GM04504 (cell line): ENCODE measurements at regions not wholly inside any gene's neighbourhood (a gene's known extent, or its start where the extent isn't known, plus 50 kb on each side); places are given as distances from the start of the nearest gene placed in this dataset.
"Not testable (repeated sequence)": the region's sequence is repeated elsewhere in the genome, so short reads cannot be mapped to it uniquely, and the experiment has no call there.

Source experiments
- DNase-seq: peaks from one replicate; pipeline ENCODE4 v3.0.0-alpha.2; 2012; ENCODE audit warnings: low read depth

DNA sequence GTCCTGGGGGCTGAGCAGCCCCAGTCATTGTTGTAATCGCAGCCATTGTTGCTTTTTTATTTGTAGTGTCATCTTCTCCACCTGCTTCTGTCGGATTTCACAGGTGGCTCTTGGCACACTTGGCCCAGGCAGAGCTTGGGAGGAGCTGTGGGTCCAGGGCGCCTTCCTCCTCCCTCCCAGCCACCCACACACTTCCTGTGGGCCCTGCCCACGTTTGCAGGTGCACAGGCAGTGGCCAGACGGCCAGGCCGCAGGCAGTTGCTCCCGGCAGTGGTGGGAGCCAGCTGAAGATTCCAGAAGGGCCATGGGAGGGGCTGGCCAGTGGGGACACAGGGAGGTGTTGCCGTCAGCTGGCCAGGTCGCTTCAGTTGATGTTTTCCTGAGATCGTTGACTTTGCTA lies 1191.9 kb downstream of the BRD1 start:
- no peak for DNase-seq

DNA sequence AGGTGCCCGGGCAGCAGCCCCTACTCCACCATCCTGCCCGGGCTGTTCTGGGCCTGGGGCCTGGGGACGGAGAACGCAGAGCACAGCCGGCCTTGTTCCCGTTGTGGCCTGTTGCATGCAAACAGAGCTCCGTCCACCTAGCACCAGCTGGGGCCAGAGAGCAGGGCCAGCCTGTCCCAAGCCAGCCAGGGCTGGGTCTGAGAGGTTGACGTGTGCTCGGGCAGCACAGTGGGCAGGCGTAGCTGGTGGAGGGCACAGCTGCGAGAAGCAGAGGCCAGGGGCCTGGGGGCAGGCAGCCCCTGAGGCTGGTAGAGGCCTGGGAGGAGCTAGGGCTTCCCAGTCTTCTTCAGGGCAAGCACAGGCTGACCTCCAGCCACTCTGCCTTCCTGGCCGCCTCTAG lies 1192.6 kb downstream of the BRD1 start:
- DNase-seq, result no peak

- DNase-seq, result no peak
These were observed 1193.5 kb downstream of the BRD1 start for GRCh38 chr22:48633996-48634836.

GRCh38 chr22:48632646-48633246 lies 1194.9 kb downstream of the BRD1 start:
- no peak for DNase-seq

GRCh38 chr22:48631288-48631863 lies 1196.3 kb downstream of the BRD1 start:
- DNase-seq, result no peak

DNA sequence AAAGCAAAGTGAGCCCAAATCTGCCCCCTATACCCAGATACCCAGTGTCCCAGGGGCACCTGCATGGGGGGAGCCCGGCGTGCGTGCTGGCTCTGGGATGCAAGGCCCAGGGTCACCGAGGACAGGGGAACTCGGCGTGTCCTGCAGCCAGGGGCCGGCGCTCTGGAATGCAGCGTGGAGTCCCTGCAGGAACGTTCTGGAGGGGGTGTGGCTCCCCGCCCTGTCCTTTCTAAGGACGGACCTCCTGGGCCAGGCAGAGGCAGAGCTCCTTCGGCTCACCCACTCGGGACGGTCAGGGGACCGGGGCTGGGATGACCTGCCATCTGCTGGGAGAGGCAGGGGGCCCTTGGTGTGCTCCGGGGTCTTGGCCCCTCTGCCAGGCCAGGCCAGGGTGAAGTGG lies 1196.8 kb downstream of the BRD1 start:
- no peak for DNase-seq

GRCh38 chr22:48630433-48630754 lies 1197.3 kb downstream of the BRD1 start:
- DNase-seq, result no peak

DNA sequence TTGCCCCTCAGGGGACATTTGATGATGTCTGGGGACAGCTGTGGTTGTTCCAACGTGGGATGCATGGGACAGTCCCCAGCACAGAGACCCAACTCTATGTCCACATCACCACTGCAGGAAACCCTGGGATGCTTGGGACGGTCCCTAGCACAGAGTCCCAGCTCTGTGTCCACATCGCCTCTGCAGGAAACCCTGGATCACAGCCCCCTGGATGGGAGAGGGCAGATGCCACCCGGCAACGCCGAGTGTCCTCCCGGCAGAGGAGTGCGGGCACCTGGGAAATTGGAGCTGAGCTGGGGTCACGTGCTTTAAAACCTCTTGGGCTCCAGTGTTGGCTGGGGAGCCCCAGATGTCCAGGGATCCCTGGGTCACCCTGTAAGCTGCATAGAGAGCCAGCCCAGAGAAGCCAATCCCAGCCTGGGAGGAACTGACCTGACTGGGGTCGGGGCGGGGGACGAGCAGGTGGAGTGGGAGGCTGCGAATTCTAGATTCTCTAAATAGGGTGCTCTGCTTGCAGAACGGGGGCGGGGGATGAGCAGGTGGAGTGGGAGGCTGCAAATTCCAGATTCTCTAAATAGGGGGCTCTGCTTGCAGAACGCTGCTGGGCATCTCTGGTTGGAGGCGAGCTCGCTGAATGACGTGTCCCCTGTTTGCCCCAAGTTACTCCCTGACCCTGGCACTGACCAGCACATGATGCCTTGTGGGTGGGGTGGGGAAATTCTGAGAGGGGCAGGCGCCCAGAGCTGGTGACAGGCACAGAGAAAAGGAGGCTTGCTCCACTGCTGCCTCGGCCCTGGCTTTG lies 1197.8 kb downstream of the BRD1 start:
- DNase-seq, result no peak

GRCh38 chr22:48628891-48629543 lies 1198.7 kb downstream of the BRD1 start:
- no peak for DNase-seq

DNA sequence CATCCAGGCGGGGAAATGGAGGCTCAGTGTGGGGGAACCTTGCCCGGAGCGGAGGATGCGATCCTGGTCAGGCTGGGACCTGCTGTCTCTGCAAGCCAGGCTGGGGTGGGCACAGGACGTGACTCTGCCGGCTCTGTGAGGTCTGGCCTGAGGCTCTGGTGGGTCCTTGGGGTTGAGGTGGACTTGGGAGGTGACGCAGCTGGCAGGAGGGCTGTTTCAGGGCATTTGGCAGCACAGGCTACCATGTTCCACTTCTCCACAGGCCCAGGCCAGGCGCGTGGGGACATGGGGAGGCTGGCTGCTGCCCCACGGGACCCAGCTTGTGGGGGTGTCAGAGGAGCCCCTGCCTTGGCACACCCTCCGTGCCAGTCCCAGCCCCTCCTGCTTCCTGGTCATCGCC lies 1199.7 kb downstream of the BRD1 start:
- no peak for DNase-seq

- peak; percentile 43 for DNase-seq
These were observed 1200.5 kb downstream of the BRD1 start for GRCh38 chr22:48627203-48627602.

GRCh38 chr22:48624401-48624800 lies 1203.3 kb downstream of the BRD1 start:
- no peak for DNase-seq

- DNase-seq, result no peak
These were observed 1204.7 kb downstream of the BRD1 start for GRCh38 chr22:48622891-48623545.

- DNase-seq, result no peak
These were observed 1206.6 kb downstream of the BRD1 start for GRCh38 chr22:48621085-48621484.

DNA sequence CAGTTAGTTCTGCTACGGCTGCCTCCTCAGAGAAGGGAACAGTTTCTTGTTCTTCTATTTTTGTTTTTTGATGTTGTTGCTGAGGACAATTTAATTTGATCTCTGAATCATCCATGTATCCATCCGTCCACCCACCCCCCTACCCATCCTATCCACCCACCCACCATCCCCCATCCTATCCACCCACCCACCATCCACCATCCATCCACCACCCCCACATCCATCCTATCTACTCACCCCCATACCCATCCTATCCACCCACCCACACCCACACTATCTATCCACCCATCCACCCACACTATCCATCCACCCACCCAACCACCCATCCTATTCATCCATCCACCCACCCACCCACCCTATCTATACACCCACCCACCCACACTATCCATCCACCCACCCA lies 1207.2 kb downstream of the BRD1 start:
- not testable (repeated sequence) for DNase-seq

- DNase-seq, result no peak
These were observed 1208.0 kb downstream of the BRD1 start for GRCh38 chr22:48619721-48620120.

- no peak for DNase-seq
These were observed 1209.3 kb downstream of the BRD1 start for GRCh38 chr22:48618326-48618725.

- no peak for DNase-seq
These were observed 1211.0 kb downstream of the BRD1 start for GRCh38 chr22:48616656-48617055.

DNA sequence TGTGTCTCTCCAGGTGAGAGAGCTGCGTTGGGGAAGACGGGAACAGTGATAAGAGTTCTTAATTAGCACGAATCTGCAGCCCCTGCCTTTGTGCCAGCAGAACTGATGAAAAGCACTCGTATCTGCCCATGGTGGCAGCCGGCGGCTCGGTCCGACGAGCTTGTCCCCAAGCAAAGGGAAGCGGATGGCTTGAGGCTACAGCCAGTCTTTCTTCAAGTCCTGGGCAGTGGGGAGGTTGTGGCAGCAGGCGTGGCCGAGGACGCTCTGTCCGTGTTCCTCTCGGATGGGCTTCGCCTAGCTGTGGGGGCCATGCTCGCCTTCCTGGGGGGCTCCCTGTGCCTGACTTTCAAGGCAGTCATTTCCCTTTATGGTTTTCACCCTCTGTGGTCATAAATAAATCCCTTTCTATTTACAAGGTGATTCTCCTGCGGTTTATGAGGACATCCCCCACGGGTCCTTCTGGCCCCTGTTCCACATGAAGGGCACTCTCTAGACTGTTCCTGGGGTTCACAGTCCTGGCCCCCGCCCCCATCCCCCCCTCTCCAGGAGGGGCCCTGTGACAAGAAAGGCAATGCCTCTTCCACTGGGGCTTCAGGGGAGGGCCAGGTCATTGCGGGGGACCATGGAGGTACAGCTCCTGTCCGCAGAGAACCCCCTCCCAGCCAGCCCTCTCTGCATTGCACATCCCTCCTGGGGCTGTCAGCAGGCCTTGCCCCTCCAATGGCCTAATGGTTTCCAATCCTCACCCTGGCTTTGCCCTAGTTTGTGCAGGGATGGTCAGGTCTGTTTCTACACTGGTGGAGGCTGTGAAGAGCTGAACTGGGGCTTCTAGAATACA lies 1212.3 kb downstream of the BRD1 start:
- no peak for DNase-seq

DNA sequence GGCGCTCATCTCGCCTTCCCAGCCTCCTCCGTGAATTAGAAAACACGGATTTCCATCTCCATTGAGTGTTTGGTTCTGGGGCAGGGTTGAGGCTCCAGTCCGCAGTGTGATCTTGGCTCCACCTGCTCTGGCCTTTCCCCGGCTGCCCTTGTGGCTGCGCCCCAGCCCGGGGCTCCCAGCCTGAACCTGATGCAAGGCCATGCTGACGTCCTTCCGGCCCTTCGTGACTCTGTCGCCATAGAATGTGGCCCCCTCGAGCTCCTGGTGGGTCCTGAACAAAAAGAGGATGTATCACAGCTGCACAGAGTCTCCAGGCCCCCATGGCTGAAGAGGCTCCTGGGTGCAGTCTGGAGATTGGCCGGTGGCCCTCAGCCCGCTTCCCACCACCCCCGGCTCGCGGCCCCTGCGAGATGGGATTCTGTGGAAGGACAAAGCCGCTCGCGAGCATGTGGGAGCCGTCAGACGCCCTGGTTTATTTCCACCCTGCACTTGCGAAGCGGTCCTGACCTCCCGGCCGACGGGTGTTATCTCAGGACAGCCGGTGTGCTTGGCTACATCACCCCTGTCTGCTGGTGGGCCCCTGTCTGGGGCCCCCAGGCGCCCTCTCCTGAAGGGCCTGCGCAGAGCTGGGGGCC lies 1214.0 kb downstream of the BRD1 start:
- no peak for DNase-seq
